Gastrocnemius medialis (tissue), 4 donors: ENCODE measurements at regions not wholly inside any gene's neighbourhood (a gene's known extent, or its start where the extent isn't known, plus 50 kb on each side); places are given as distances from the start of the nearest gene placed in this dataset.

Source experiments
- ATAC-seq, 2 donors: fragments of 150-250 bp; one replicate each; pipeline ENCODE4 v1.9.1; 2016
- DNase-seq, 2 donors: peaks; one replicate each; pipeline ENCODE4 v3.0.0-alpha.2; 2019
- H3K27ac ChIP-seq, 4 donors: fragments of 200-600 bp; sonication (generic); 1 replicate in 1 of 4; 2 replicates in 3 of 4; pipeline ENCODE4 v1.5.1; 2016 to 2018; ENCODE audit warnings: mild to moderate bottlenecking in 2 of 4, moderate library complexity in 1 of 4
- H3K27me3 ChIP-seq, 3 donors: fragments of 200-600 bp; sonication (generic) in 2 of 3; 1 replicate in 1 of 3; 2 replicates in 2 of 3; pipeline versions ENCODE4 v1.5.1 to v1.6.0; 2016 to 2019; ENCODE audit warnings: mild to moderate bottlenecking in 1 of 3, moderate library complexity in 1 of 3
- H3K36me3 ChIP-seq, 2 donors: fragments of 200-600 bp; sonication (generic) in 1 of 2; one replicate each; pipeline ENCODE4 v1.5.1; 2017 to 2018
- H3K4me1 ChIP-seq, 2 donors: fragments of 200-600 bp; sonication (generic) in 1 of 2; one replicate each; pipeline ENCODE4 v1.5.1; 2016 to 2017; ENCODE audit warnings: mild to moderate bottlenecking in 2 of 2
- H3K4me3 ChIP-seq, 4 donors: fragments of 200-600 bp; sonication (generic) in 3 of 4; 1 replicate in 1 of 4; 2 replicates in 3 of 4; pipeline ENCODE4 v1.5.1; 2016 to 2019; ENCODE audit warnings: mild to moderate bottlenecking in 2 of 4
- H3K9me3 ChIP-seq, 3 donors: fragments of 200-600 bp; sonication (generic) in 2 of 3; 1 replicate in 1 of 3; 2 replicates in 2 of 3; pipeline ENCODE4 v1.5.1; 2016 to 2019
- POLR2A ChIP-seq, 2 donors: fragments of 450-650 bp; IDR thresholded peaks; one replicate each; pipeline ENCODE4 v1.6.1; 2017; ENCODE audit warnings: antibody characterized with exemption in 2 of 2, mild to moderate bottlenecking in 2 of 2, moderate library complexity in 2 of 2
- in situ Hi-C, 4 donors: fragments of 200-750 bp; cut with MboI; loops; one replicate each; pipeline versions ENCODE4 v1.15.0 to v1.8.0; 2017; ENCODE audit warnings: low sequenced_read_pairs in 4 of 4
- intact Hi-C: fragments of 100-400 bp; cut with DNase I; formaldehyde crosslinking; loops from one replicate; pipeline ENCODE4 v1.15.1; 2023; ENCODE audit warnings: low total_unique reads
- TF ChIP-seq, protein P1 (sequence below), 5 experiments: fragments of 450-650 bp in 3 of 5; fragments of 200-600 bp in 2 of 5; sonication (generic) in 2 of 5; IDR thresholded peaks in 4 of 5; conservative IDR thresholded peaks in 1 of 5; 1 replicate in 4 of 5; 2 replicates in 1 of 5; pipeline ENCODE4 v1.5.1; 2016 to 2019; ENCODE audit warnings: antibody characterized with exemption in 5 of 5, mild to moderate bottlenecking in 3 of 5, moderate library complexity in 3 of 5

DNA sequence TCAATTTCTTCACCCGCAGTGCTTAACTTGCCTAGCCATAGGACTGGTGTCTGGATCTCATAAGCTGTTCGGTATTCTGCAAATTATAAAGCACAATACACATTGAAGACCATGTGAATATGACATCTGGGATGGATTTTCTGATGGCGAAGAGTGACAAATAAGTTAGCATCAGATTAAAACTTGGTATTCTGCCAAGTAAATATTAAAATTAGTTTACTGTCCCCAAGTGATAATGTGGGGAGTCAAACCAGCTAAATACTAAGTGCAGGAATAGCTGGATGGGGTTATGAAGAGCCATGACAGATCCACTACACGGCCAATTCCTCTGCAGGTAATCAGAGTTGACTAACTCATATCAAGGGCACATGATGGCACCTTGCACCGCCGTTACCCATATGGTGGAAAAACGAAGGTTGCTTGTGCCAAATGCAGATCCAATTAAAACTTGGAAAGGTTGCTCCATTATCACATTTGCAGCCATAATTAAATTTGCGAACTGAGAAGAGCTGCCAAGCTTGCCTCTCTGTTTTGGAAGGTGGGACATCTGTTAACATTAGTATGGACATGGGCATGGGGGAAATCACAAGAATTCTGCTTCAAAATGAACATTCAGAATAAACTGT is 114.9 kb upstream of the TOM1L1 start:
- Histone ChIP-seq H3K4me1 (no peaks in the 10 kb centered on the region), H3K4me3 (no peak overlapping the region), H3K9me3 (no peaks in the 10 kb centered on the region), H3K27ac (no peak overlapping the region), H3K36me3 (no peaks in the 10 kb centered on the region), H3K27me3 (no peaks in the 10 kb centered on the region)
- ATAC-seq (no peak), DNase-seq (no peak)
- in situ Hi-C loops: no loop called here
- TF ChIP-seq POLR2A (IDR thresholded peaks at IDR 0.05): no peak
- TF ChIP-seq, protein P1, sequence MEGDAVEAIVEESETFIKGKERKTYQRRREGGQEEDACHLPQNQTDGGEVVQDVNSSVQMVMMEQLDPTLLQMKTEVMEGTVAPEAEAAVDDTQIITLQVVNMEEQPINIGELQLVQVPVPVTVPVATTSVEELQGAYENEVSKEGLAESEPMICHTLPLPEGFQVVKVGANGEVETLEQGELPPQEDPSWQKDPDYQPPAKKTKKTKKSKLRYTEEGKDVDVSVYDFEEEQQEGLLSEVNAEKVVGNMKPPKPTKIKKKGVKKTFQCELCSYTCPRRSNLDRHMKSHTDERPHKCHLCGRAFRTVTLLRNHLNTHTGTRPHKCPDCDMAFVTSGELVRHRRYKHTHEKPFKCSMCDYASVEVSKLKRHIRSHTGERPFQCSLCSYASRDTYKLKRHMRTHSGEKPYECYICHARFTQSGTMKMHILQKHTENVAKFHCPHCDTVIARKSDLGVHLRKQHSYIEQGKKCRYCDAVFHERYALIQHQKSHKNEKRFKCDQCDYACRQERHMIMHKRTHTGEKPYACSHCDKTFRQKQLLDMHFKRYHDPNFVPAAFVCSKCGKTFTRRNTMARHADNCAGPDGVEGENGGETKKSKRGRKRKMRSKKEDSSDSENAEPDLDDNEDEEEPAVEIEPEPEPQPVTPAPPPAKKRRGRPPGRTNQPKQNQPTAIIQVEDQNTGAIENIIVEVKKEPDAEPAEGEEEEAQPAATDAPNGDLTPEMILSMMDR (IDR thresholded peaks at IDR 0.05 in 4 of 5, conservative IDR thresholded peaks at IDR 0.05 in 1 of 5): no peak
- intact Hi-C loops: loop anchor here (10.0 kb wide), 1 partner anchor 61 kb away; no protein-coding TSS in a partner anchor

DNA sequence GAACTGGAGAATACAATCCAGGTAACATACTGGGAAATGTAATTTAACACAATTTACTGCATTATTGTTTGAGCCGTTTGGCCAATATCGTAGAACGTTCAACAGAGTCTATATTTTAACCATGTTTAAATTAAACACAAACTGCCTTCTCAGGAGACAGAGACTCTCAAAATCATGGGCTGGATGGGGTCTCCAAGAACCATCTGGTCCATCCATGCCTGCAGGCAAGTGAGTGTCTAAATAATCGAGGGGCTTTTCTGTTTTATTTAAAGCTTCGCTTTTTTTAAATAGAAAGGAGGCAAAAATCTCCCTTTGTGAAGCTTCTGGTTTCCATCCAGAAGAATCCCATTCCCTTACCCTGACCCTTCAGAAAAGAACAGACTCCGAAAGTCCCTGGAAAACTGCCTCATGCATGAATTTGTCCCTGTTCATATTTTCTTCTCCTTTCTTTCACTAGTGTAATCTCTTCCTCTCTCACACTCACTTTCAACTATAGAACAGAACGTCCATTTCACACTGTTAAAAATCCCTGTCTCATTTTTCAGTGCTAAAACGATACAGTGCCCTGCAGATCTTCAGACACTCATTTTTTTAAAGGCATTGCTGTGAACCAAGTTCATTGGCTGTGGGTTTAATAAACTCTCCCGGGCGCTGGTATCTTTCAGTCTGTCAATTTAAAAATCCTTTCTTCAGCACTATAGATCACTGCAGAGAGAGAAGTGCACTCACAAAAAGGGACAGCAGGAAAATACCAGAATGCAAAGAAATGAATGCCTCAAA is 111.4 kb upstream of the TOM1L1 start:
- Histone ChIP-seq H3K4me3 (no peak overlapping the region), H3K9me3 (no peaks in the 10 kb centered on the region), H3K27me3 (no peaks in the 10 kb centered on the region), H3K4me1 (no peaks in the 10 kb centered on the region), H3K36me3 (no peaks in the 10 kb centered on the region), H3K27ac (no peak overlapping the region)
- TF ChIP-seq, protein P1 (IDR thresholded peaks at IDR 0.05 in 4 of 5, conservative IDR thresholded peaks at IDR 0.05 in 1 of 5): no peak
- TF ChIP-seq POLR2A (IDR thresholded peaks at IDR 0.05): no peak
- no peak for DNase-seq
- intact Hi-C loops (loop anchor here (10.0 kb wide), 1 partner anchor 64 kb away; no protein-coding TSS in a partner anchor), in situ Hi-C loops (no loop called here)
- ATAC-seq: no peak

DNA sequence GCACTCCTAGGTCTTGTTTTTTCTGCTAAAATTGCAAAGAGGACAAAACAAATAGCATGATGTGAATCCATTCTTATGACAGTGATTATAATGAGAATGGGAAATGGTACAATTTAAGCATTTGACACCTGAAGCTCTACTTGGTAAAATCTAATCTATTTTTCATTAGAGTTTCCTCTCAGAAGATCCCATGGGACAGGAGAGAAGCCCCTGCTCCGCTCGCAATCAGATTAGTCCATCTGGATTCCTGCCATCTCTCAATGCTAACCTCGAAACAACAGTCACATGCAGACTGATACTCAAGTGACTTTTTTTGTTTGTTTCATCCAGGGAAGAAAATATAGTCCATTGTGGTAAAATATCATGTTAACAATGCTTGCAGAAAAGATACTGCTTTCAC is 107.4 kb upstream of the TOM1L1 start:
- Histone ChIP-seq H3K27ac (no peak overlapping the region), H3K27me3 (no peaks in the 10 kb centered on the region), H3K36me3 (no peaks in the 10 kb centered on the region), H3K4me1 (no peaks in the 10 kb centered on the region), H3K9me3 (no peaks in the 10 kb centered on the region), H3K4me3 (no peak overlapping the region)
- no peak for TF ChIP-seq POLR2A (IDR thresholded peaks at IDR 0.05)
- TF ChIP-seq, protein P1 (IDR thresholded peaks at IDR 0.05 in 4 of 5, conservative IDR thresholded peaks at IDR 0.05 in 1 of 5): no peak
- in situ Hi-C loops: no loop called here
- ATAC-seq (no peak), DNase-seq (no peak)
- intact Hi-C loops: no loop called here

DNA sequence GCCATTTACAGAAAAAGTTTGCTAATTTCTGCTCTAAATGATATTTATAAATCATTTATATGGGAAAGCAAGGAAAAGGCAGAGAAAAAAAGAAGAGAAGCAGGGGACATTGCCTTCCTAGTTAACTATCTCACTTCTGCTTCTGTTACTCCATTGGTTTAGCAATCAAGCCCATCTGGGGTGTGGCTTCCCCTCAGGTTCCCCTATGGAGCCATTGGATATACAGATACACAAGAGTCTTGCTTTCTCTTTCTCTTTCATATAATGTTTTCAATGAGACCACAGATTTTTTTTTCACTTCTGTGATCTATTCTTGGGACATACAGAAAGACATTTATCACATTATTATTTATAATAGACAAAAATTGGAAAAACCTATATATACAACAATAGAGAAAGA is 105.6 kb upstream of the TOM1L1 start:
- ATAC-seq (no peak), DNase-seq (no peak)
- Histone ChIP-seq H3K36me3 (no peaks in the 10 kb centered on the region), H3K4me3 (no peak overlapping the region), H3K9me3 (no peaks in the 10 kb centered on the region), H3K27ac (no peak overlapping the region), H3K27me3 (no peaks in the 10 kb centered on the region), H3K4me1 (no peaks in the 10 kb centered on the region)
- in situ Hi-C loops (no loop called here), intact Hi-C loops (no loop called here)
- TF ChIP-seq POLR2A (IDR thresholded peaks at IDR 0.05): no peak
- TF ChIP-seq, protein P1 (IDR thresholded peaks at IDR 0.05 in 4 of 5, conservative IDR thresholded peaks at IDR 0.05 in 1 of 5): no peak
